ENCODE measurements at regions not wholly inside any gene's neighbourhood (a gene's known extent, or its start where the extent isn't known, plus 50 kb on each side); places are given as distances from the start of the nearest gene placed in this dataset.

DNA sequence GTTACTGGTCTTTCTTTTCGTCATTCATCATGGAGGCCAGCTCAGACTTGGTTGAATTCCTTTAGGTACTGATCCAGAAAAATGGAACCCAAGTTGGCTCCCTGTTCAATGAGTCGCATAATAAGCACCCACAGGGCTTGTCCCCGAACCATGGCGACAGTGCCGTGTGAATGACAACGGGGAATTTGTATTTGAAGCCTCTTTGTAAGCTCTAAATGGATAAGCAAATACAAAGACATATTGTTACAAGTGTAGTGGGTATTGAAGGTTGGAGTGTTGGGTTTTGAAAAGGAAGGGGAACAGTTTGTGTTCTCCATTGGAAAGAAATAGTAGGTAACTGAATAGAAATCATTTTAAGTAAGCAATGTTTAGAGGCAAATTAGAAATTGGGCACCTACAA, 288.9 kb downstream of the SLC4A3 start:
- TF ChIP-seq, protein P1, sequence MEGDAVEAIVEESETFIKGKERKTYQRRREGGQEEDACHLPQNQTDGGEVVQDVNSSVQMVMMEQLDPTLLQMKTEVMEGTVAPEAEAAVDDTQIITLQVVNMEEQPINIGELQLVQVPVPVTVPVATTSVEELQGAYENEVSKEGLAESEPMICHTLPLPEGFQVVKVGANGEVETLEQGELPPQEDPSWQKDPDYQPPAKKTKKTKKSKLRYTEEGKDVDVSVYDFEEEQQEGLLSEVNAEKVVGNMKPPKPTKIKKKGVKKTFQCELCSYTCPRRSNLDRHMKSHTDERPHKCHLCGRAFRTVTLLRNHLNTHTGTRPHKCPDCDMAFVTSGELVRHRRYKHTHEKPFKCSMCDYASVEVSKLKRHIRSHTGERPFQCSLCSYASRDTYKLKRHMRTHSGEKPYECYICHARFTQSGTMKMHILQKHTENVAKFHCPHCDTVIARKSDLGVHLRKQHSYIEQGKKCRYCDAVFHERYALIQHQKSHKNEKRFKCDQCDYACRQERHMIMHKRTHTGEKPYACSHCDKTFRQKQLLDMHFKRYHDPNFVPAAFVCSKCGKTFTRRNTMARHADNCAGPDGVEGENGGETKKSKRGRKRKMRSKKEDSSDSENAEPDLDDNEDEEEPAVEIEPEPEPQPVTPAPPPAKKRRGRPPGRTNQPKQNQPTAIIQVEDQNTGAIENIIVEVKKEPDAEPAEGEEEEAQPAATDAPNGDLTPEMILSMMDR (IDR thresholded peaks at IDR 0.05; ENCODE audit: low read depth, low read length, missing control alignments): no peak
- no peak overlapping the region for H3K4me3 ChIP-seq (replicated peaks; ENCODE audit: low read depth, low read length)
- DNase-seq (ENCODE audit: extremely low read depth, low read depth): no peak

DNA sequence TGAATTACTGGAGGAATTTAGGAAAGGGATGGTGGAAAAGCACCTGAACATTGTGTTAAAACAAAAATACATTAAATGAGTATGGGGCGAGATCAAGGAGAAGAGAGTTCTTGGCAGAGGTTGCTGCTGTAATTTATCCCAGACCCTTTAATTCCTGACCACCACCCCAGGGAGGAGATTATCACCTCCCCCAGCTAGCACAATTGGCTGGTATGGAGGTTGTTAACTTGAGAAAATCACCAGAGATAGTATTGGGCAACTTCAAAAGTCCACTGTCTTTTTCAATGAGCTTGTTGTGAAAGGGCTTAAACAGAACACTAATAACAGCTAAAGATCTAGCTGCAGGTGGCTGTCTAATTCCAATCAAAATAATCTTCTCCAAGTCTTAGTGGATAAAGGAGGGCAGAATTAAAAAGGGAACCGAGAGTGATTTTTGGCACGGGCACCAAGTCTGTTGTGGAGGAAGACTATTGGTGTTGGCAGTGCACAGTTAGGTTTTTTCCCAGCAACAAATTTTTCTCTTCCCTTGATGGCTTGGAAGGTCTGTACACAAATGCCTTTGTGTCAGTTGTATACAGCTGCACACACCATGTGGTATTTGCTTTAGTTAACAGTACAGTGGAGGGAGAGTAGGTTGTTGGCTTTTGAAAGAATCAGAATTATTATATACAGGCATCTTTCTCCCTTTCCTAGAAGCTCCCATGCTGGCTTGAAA, 289.5 kb downstream of the SLC4A3 start:
- no peak overlapping the region for H3K4me3 ChIP-seq (replicated peaks; ENCODE audit: low read depth, low read length)
- no peak for DNase-seq (ENCODE audit: extremely low read depth, low read depth)
- TF ChIP-seq, protein P1 (IDR thresholded peaks at IDR 0.05; ENCODE audit: low read depth, low read length, missing control alignments): no peak

DNA sequence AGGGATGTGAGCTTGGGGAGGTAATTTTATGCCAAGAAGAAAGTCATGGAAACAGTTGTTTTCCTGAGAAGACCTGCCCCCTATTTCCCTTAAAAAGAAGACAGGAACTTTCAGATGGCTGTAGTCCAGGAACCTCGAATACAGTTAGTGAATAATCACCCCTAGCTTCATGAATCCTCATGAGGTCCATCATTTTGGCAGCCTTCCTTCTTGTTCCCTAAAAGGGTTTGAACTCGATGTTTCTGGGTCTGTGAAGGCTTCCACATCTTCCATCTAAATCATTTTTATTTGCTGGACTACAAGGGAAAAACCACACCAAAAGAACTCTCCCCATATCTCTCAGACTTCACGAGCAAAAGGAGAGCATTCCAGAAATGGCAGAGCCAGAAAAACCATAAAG, 290.8 kb downstream of the SLC4A3 start:
- TF ChIP-seq, protein P1 (IDR thresholded peaks at IDR 0.05; ENCODE audit: low read depth, low read length, missing control alignments): no peak
- H3K4me3 ChIP-seq (replicated peaks; ENCODE audit: low read depth, low read length): no peak overlapping the region

DNA sequence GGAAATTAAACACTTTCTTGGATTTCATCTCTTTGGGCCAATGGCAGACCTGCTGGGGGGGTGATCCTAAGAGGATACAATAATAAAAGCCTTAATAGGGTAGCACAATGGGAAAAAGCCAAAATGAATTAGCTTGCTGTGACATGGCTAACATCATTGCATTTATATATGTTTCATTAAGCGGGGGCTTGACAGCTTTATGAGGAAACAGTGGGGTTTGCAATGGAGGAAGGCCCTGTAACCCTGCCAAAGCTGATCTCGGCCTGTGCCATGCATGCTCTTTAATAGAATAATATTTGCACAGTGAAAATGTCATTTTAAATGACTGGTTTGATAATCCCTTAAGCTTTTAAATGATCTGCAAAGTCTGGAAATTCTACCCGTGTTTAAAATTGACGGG, 291.5 kb downstream of the SLC4A3 start:
- TF ChIP-seq, protein P1 (IDR thresholded peaks at IDR 0.05; ENCODE audit: low read depth, low read length, missing control alignments): no peak
- DNase-seq (ENCODE audit: extremely low read depth, low read depth): no peak
- no peak overlapping the region for H3K4me3 ChIP-seq (replicated peaks; ENCODE audit: low read depth, low read length)

More for the DNA sequence above, 290.8 kb downstream of the SLC4A3 start:
- DNase-seq (ENCODE audit: extremely low read depth, low read depth): no peak

DNA sequence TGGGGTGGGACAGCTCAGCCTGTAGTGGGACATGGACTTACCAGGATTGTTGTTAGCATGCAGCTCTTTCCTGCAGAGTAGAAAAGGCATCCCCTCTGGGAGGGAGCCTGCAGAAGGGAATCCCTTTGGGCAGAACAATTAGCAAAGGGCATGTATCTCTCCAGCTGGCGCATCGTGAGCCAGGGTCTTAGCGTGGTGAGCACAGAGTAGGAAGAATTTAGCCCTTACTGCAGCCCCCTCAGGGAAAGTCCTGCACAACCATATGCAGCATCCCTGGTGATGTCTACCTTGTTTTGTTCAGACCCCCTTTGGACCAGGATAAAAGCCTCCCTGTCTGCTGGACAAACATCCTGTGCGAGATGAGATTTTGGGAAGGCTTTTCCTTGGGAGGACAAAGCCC, 292.1 kb downstream of the SLC4A3 start:
- no peak for DNase-seq (ENCODE audit: extremely low read depth, low read depth)
- TF ChIP-seq, protein P1 (IDR thresholded peaks at IDR 0.05; ENCODE audit: low read depth, low read length, missing control alignments): no peak
- H3K4me3 ChIP-seq (replicated peaks; ENCODE audit: low read depth, low read length): no peak overlapping the region

DNA sequence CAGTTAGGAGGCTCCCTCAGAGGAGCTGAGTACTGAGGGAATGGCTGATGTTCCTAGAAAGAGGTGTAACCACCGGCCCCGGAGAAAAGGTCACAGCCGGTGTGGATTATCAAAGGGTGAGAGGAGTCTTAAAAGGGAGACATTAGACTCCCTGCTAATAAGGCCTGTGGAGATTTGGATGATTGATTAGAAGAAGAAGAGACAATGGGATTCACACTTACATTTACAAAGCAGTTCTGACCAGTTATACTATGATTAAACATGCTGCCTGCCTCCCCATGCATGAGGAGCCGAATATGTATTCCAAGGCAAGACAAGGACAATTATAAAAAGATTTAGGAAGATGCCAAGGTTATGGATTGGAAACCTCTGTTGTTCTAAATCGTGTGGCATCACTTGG, 302.4 kb downstream of the SLC4A3 start:
- TF ChIP-seq, protein P1 (IDR thresholded peaks at IDR 0.05; ENCODE audit: low read depth, low read length, missing control alignments): no peak
- no peak for DNase-seq (ENCODE audit: extremely low read depth, low read depth)
- no peak overlapping the region for H3K4me3 ChIP-seq (replicated peaks; ENCODE audit: low read depth, low read length)

DNA sequence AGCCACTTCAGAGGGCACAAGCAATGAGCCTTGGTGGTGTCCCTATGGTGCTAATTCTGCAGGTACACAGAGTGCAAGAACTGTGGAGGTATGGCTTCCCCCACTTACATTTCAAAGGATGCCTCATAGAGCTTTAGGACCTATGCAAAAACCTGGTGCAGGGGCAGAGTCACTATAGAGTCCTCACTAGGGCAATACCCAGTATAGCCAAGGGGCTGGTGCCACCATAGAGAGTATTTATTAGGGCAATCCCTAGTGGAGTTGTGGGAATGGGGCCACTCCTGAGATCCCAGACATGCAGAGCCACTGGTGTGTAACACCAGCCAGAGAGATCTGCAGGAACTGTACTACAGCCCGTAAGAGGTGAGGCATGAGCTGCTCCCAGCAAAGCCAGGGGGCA, 312.2 kb downstream of the SLC4A3 start:
- no peak for DNase-seq (ENCODE audit: extremely low read depth, low read depth)
- TF ChIP-seq, protein P1 (IDR thresholded peaks at IDR 0.05; ENCODE audit: low read depth, low read length, missing control alignments): no peak
- H3K4me3 ChIP-seq (replicated peaks; ENCODE audit: low read depth, low read length): no peak overlapping the region

Measured in HFF-Myc (cell line).